GM12878 (cell line): ENCODE measurements at regions not wholly inside any gene's neighbourhood (a gene's known extent, or its start where the extent isn't known, plus 50 kb on each side); places are given as distances from the start of the nearest gene placed in this dataset.

Experiments
- CEBPB ChIP-seq, 2 experiments: fragments of 150-350 bp in 1 of 2; IDR thresholded peaks; 2 replicates each; pipeline ENCODE4 v1.6.1; 2012 to 2014; ENCODE audit warnings: low read depth in 2 of 2, low read length in 2 of 2, borderline replicate concordance in 1 of 2, inconsistent platforms in 1 of 2
- TF ChIP-seq, protein P1 (sequence below): IDR thresholded peaks from 2 replicates; pipeline ENCODE4 v1.6.1; 2011; ENCODE audit warnings: borderline replicate concordance, low read depth, mild to moderate bottlenecking, moderate library complexity, low read length; ENCODE audit not compliant: insufficient read depth, poor library complexity, severe bottlenecking

DNA sequence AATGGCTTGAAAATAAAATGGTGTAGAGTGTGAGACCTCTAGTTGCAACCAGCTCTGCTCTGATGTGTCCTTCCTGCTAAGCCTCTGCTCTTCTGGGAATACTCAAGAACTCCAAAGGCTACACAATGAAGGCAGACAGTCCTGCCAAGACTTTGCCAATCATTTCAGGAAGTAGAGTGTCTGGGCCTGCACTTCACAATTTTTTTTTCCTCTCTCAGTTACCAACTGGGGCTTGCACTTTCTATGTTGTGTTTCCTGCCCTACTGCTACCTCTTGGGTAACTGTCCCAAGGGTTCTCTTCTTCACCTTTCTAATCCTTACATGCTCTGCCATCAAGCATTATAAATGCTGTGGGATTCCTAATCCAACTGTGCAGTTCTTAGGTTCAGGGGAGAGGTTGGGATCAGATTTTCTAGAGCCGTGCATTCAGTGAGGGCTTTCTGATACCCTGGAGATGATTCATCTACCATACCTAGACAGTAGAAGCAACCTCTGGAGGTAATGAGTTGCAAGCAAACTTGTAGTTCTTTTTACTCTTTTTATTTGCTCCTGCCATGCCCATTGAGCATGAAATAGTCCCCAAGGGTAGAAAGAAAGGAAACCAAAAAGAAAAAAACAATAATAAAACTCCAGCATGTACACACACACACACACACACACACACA, 365.9 kb downstream of the MLLT3 start:
- TF ChIP-seq CEBPB (IDR thresholded peaks at IDR 0.05; ENCODE audit: borderline replicate concordance in 1 of 2, low read depth in 2 of 2, low read length in 2 of 2), result no peak
- TF ChIP-seq, protein P1, sequence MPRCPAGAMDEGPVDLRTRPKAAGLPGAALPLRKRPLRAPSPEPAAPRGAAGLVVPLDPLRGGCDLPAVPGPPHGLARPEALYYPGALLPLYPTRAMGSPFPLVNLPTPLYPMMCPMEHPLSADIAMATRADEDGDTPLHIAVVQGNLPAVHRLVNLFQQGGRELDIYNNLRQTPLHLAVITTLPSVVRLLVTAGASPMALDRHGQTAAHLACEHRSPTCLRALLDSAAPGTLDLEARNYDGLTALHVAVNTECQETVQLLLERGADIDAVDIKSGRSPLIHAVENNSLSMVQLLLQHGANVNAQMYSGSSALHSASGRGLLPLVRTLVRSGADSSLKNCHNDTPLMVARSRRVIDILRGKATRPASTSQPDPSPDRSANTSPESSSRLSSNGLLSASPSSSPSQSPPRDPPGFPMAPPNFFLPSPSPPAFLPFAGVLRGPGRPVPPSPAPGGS, result no peak
